Astrocyte of the spinal cord (primary cell): ENCODE measurements at regions not wholly inside any gene's neighbourhood (a gene's known extent, or its start where the extent isn't known, plus 50 kb on each side); places are given as distances from the start of the nearest gene placed in this dataset.

Experiments used
- DNase-seq: peaks from one replicate; pipeline ENCODE4 v3.0.0; 2011; ENCODE audit warnings: low read depth, low spot score
- H3K4me3 ChIP-seq: 2 replicates; pipeline ENCODE4 v1.5.1; 2011; ENCODE audit warnings: low read depth, mild to moderate bottlenecking, low read length, moderate library complexity
- CTCF ChIP-seq: IDR thresholded peaks from 2 replicates; pipeline ENCODE4 v1.5.1; 2012; ENCODE audit warnings: low read depth, mild to moderate bottlenecking, low read length, inconsistent platforms
- in situ Hi-C: cut with HindIII; loops from 2 replicates; pipeline ENCODE4 v1.10.0; 2017; ENCODE audit warnings: low sequenced_read_pairs

- no peak overlapping the region for H3K4me3 ChIP-seq
- no peak for TF ChIP-seq CTCF
- no peak for DNase-seq
- in situ Hi-C loops = no loop called here
These were observed 637.8 kb upstream of the EEF2KMT start for GRCh38 chr16:5735444-5735843.

- in situ Hi-C loops = no loop called here
- DNase-seq = no peak
- H3K4me3 ChIP-seq = no peak overlapping the region
- no peak for TF ChIP-seq CTCF
These were observed 633.2 kb upstream of the EEF2KMT start for GRCh38 chr16:5730783-5731182.

GRCh38 chr16:5722116-5722619, 624.6 kb upstream of the EEF2KMT start:
- H3K4me3 ChIP-seq = no peak overlapping the region

GRCh38 chr16:5715155-5715554, 617.6 kb upstream of the EEF2KMT start:
- TF ChIP-seq CTCF = no peak
- H3K4me3 ChIP-seq = no peak overlapping the region
- in situ Hi-C loops = no loop called here
- no peak for DNase-seq

More at GRCh38 chr16:5722116-5722619, 624.6 kb upstream of the EEF2KMT start:
- no peak for TF ChIP-seq CTCF
- no peak for DNase-seq
- in situ Hi-C loops = no loop called here

- H3K4me3 ChIP-seq = no peak overlapping the region
- TF ChIP-seq CTCF = no peak
- peak; percentile 3 for DNase-seq
- in situ Hi-C loops = no loop called here
These were observed 612.3 kb upstream of the EEF2KMT start for GRCh38 chr16:5709889-5710288.

GRCh38 chr16:5706211-5706610, 608.6 kb upstream of the EEF2KMT start:
- no peak for DNase-seq
- no peak overlapping the region for H3K4me3 ChIP-seq
- in situ Hi-C loops = no loop called here
- TF ChIP-seq CTCF = no peak

- no peak for DNase-seq
- TF ChIP-seq CTCF = no peak
- in situ Hi-C loops = no loop called here
- H3K4me3 ChIP-seq = no peak overlapping the region
These were observed 606.7 kb upstream of the EEF2KMT start for GRCh38 chr16:5704271-5704670.
